HG03159 (cell line): ENCODE measurements at regions not wholly inside any gene's neighbourhood (a gene's known extent, or its start where the extent isn't known, plus 50 kb on each side); places are given as distances from the start of the nearest gene placed in this dataset.

Experiments used
- ATAC-seq: cut with Tn5 transposase; IDR thresholded peaks from one replicate; pipeline ENCODE4 v1.9.1; 2021; ENCODE audit warnings: mild to moderate bottlenecking, moderate library complexity; ENCODE audit not compliant: unreplicated experiment

GRCh38 chr3:144362126-144362525 lies 390.5 kb downstream of the DIPK2A start:
- no peak for ATAC-seq

DNA sequence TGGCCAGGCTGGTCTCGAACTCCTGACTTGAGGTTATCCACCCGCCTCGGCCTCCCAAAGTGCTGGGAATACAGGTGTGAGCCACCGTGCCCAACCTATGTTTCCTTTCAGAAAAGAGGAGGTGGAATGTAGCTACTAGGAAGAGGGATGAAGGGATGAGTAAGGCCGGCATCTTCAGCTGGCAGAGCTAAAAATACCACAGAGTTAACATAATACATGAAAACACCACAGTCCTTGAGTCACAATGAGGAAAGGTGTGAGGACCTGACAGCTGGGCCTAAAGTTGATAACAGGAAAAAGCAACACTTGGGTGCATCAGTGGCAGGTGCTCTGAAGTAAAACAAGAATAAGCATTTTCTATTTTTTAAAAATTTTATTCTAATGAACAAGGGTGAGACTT lies 392.2 kb downstream of the DIPK2A start:
- no peak for ATAC-seq

DNA sequence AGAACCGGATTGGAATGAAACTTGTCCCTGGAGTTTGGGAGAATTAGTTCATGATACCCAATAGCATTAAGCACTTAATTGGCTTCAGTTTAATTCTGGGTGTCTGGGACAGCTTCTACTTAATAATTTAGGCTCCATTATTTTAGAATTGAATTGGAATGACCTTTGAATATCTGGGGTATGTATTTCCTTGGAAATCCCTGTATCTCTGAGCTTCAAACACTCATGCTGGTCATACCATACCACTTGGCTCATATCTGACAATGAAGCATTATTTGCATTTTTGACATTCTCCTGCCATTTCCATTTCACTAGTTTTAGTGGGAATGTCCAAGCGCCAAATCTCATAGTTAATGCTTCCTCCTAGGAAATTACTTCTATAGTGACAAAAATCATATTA lies 393.1 kb downstream of the DIPK2A start:
- no peak for ATAC-seq

DNA sequence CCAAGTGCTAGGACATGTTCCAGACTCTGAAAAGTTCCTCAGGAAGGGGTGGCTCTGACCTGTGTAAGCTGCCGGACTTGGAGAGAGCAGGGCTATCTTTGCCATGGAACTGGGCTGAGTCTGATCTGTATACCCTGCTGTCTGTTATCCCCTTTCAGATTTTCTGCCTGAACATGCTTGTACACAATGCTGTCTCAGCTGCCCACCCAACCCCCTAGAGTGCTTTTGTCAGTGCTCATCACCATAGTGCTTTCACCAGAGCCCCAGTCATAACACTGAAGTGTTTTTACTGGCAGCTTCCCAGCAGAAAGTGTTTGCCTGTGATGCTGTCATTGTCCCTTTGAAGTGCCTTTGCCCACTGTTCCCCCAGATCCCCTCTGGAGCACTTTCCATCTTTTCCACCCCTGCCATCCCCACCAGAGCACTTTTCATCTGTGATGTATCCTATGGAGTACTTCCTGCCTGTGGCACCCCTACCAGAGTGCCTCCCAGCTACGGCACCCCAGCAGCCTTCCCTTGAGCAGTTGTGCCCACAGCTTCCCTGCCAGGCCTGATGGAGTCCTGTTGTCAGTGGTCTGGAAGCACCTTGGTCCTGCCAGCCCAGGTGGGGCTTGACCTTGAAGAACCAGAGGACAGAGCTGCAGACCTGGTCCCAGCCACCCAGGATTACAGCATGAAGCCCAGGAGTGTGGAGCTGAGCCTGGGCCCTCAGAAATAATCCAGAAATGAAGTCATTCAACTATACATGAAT lies 397.7 kb downstream of the DIPK2A start:
- no peak for ATAC-seq

- ATAC-seq, result no peak
Measured at GRCh38 chr3:144375088-144375487, 403.5 kb downstream of the DIPK2A start.

DNA sequence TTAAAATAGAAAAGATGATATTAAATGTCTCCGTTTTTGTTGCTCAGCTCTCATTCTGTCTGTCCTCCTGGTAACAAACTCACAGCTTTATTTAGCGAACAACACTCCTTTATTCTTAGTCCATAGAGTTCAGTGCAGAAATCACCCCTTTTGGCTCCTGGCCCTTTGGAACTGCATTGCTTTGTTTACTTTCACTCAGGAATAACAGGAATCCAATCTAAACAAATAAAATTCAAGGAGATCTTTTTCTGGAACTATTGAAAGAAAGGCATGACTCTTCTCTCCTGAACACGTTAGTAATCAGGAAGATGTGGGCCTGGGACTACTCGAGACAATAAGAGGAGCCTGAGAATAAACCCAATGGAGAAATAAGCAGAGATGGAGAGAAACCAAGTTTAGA lies 409.2 kb downstream of the DIPK2A start:
- ATAC-seq, result no peak

- ATAC-seq, result no peak
Measured at GRCh38 chr3:144381607-144382006, 410.0 kb downstream of the DIPK2A start.

DNA sequence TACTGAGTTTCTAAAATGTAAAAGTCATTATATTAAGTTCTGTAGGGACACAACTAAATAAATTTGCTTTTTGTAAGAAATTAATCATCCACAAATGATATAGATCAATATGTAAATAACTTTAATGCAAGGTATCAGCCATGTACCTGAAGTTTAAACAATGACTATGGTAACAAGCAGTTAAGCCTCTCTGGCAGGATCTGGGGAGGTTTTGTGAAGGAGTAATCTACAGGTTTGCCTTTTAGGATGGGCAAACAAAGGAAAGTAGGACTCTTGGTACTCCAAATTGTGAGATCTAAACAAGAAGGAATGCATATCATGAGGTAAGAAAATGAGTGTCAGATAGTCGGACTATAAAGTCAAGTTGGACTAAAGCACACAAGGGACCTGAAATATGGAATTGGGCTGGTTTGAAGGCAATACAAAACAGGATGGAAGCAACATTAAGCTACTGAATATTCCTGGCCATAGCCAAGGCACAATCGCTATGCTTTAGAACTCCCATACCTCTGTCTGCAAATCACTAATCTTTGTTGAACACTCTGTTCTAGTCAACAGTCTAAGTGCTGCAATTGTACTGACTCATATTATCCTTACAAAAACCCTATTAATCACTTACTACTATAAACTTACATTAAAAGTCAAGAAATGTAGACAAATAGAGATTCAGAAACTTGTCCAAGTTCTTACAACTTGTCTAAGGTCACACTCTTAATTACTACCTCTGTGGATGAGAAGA lies 412.8 kb downstream of the DIPK2A start:
- ATAC-seq, result no peak

DNA sequence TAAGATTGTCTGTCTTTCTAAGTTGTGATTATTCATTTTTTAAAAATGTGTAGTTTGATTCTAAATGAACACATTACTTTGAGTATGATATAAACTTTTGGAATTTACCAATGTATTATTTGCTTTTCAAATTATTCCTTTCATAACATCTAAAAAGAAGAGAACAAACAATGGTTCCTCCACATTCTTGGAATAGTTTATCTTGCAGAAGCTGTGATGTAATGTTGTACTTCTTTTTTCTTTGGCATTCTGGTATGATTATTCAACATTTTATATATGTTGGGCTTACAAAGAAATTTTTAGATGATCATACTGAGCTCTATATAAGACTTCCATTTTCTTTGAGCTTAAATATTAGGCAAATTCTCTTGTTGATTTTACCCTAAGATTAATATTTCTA lies 419.2 kb downstream of the DIPK2A start:
- ATAC-seq, result no peak

GRCh38 chr3:144391236-144391635 lies 419.6 kb downstream of the DIPK2A start:
- ATAC-seq, result no peak

GRCh38 chr3:144394032-144394431 lies 422.4 kb downstream of the DIPK2A start:
- ATAC-seq, result no peak

- no peak for ATAC-seq
Measured at GRCh38 chr3:144402430-144402829, 430.8 kb downstream of the DIPK2A start.

DNA sequence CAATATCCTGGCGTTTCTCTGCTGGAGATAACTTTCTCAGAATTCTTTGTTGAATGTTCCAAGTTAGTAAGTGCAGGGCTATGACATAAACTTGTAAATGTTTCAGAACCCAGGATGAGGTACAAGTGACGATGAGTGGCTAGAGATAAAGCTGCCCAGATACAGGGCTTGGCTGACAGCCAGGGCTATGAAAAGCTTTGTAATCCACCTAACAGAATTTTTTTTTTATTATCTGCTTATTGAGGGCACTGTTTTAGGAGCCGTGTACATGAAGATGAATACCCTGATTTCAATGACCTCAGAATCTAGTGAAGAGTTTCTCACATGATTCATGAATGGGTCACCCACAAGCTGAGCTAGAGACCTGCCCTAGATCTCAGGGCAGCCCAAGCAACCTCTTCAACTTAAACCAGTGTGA lies 431.4 kb downstream of the DIPK2A start:
- no peak for ATAC-seq

- ATAC-seq, result no peak
Measured at GRCh38 chr3:144407335-144407734, 435.7 kb downstream of the DIPK2A start.

DNA sequence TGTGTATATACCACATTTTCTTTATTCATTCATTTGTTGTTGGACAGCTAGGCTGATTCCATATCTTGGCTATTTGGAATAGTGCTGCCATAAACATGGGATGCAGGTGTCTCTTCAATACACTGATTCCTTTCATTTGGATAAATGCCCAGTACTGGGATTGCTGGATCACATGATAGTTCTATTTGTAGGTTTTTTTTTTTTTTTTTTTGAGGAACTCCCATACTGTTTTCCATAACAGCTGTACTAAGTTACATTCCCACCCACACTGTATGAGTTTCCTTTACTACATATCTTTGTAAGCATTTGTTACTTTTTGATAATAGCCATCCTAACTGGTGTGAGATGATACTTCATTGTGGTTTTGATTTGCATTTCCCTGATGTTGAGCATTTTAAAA lies 437.7 kb downstream of the DIPK2A start:
- no peak for ATAC-seq

- ATAC-seq, result no peak
Measured at GRCh38 chr3:144413068-144413467, 441.4 kb downstream of the DIPK2A start.

- no peak for ATAC-seq
Measured at GRCh38 chr3:144415492-144415891, 443.9 kb downstream of the DIPK2A start.

DNA sequence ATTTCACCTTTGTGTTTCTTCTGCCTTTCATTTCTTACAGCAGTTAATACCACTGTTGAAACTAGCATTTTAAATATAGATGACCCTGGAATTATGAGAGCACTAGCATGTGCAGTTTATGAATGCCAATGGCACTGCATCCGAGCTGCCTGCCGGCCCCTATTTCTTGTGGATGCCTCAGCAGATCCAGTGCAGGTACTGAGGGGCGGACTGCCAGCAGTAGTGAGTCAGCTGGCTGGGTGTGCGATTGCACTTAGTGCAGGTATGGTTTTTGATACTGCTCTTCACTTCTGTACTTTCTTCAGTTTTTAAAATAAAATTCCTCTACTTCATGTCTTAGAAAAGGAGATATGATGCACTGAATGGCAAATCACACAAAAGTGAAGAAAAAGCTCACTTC lies 453.0 kb downstream of the DIPK2A start:
- no peak for ATAC-seq

- no peak for ATAC-seq
Measured at GRCh38 chr3:144426366-144426765, 454.7 kb downstream of the DIPK2A start.

DNA sequence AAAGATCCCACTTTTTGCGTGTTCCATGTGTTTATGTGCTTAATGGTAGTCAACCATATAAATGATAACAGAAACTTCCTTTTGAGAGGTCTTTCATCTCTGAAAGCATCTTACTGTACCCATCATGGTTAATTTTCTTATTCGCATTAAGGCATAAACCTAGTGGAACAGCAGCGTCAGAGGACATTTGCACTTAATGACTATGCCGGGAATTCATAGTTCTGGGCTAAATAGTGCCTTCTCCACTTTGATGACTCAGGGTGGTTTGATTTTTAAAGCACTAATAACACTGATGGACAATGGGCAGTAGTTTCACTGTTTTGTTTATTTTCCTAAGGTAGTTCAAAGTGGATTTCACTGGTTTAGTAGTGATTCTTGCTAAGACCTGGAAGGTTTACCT lies 455.3 kb downstream of the DIPK2A start:
- ATAC-seq, result no peak

GRCh38 chr3:144429719-144430121 lies 458.1 kb downstream of the DIPK2A start:
- peak; percentile 84 for ATAC-seq

GRCh38 chr3:144431134-144431533 lies 459.5 kb downstream of the DIPK2A start:
- peak; percentile 34 for ATAC-seq
